PFSK-1 (cell line): ENCODE measurements at regions not wholly inside any gene's neighbourhood (a gene's known extent, or its start where the extent isn't known, plus 50 kb on each side); places are given as distances from the start of the nearest gene placed in this dataset.

ENCODE experiments used
- FOXP2 ChIP-seq: optimal IDR thresholded peaks from 2 replicates; pipeline ENCODE3; 2011; ENCODE audit warnings: borderline replicate concordance, control low read depth, inconsistent platforms; ENCODE audit not compliant: insufficient read depth; ENCODE audit errors: extremely low read length, extremely low read depth
- POLR2AphosphoS5 ChIP-seq: IDR thresholded peaks from 2 replicates; pipeline ENCODE4 v1.6.1; 2012; ENCODE audit warnings: low read depth, mild to moderate bottlenecking, control low read depth, low read length, moderate library complexity
- REST ChIP-seq, 2 experiments: IDR thresholded peaks; 2 replicates each; pipeline versions ENCODE4 v1.6.1 to v1.8.0; 2011 to 2012; ENCODE audit warnings: low read depth in 2 of 2, low read length in 2 of 2, control low read depth in 1 of 2, inconsistent platforms in 1 of 2, mild to moderate bottlenecking in 1 of 2, moderate library complexity in 1 of 2; ENCODE audit not compliant: insufficient read depth in 1 of 2
- SIN3A ChIP-seq: IDR thresholded peaks from 2 replicates; pipeline ENCODE4 v1.6.1; 2012; ENCODE audit warnings: mild to moderate bottlenecking, low read length, moderate library complexity, borderline replicate concordance; ENCODE audit not compliant: insufficient read depth
- TAF1 ChIP-seq: IDR thresholded peaks from 2 replicates; pipeline ENCODE4 v1.6.1; 2012; ENCODE audit warnings: low read length, control low read depth, borderline replicate concordance; ENCODE audit not compliant: insufficient read depth

GRCh38 chr13:76823969-76824368 lies 62.2 kb downstream of the KCTD12 start:
- TF ChIP-seq POLR2AphosphoS5 (no peak), REST (IDR thresholded peaks at IDR 0.05; ENCODE audit: insufficient read depth in 1 of 2, low read depth in 2 of 2, low read length in 2 of 2) (no peak), TAF1 (no peak), SIN3A (no peak), FOXP2 (no peak)
